Adrenal gland (tissue), 9 donors: ENCODE measurements at regions not wholly inside any gene's neighbourhood (a gene's known extent, or its start where the extent isn't known, plus 50 kb on each side); places are given as distances from the start of the nearest gene placed in this dataset.

ENCODE experiments used
- DNase-seq, 7 donors: peaks; one replicate each; pipeline ENCODE4 v3.0.0-alpha.2; 2019 to 2020
- H3K27ac ChIP-seq, 5 donors: fragments of 200-600 bp; sonication (generic) in 4 of 5; 1 replicate in 3 of 5; 2 replicates in 2 of 5; pipeline versions ENCODE4 v1.5.1 to v1.8.0; 2016 to 2020; ENCODE audit warnings: mild to moderate bottlenecking in 1 of 5
- H3K27me3 ChIP-seq: fragments of 200-600 bp; 2 replicates; pipeline ENCODE4 v1.8.0; 2021
- H3K36me3 ChIP-seq, 2 donors: fragments of 200-600 bp; replicated peaks in 1 of 2; 1 replicate in 1 of 2; 2 replicates in 1 of 2; pipeline versions ENCODE4 v1.5.1 to v1.8.0; 2018 to 2022
- H3K4me1 ChIP-seq, 2 donors: fragments of 200-600 bp; replicated peaks in 1 of 2; 1 replicate in 1 of 2; 2 replicates in 1 of 2; pipeline versions ENCODE4 v1.5.1 to v1.8.0; 2018 to 2021
- H3K4me3 ChIP-seq, 4 donors: fragments of 200-600 bp; sonication (generic) in 3 of 4; one replicate each; pipeline ENCODE4 v1.5.1; 2016 to 2018
- H3K9me3 ChIP-seq, 3 donors: fragments of 200-600 bp; sonication (generic) in 1 of 3; replicated peaks in 1 of 3; 1 replicate in 2 of 3; 2 replicates in 1 of 3; pipeline versions ENCODE4 v1.5.1 to v1.8.0; 2016 to 2021
- CTCF ChIP-seq, 6 experiments: fragments of 450-650 bp in 4 of 6; fragments of 200-600 bp in 2 of 6; sonication (generic) in 1 of 6; IDR thresholded peaks; 1 replicate in 5 of 6; 2 replicates in 1 of 6; pipeline versions ENCODE4 v1.5.1 to v1.8.0; 2016 to 2021; ENCODE audit warnings: antibody characterized with exemption in 6 of 6, mild to moderate bottlenecking in 2 of 6, moderate library complexity in 1 of 6
- POLR2A ChIP-seq, 2 donors: fragments of 450-650 bp; IDR thresholded peaks; one replicate each; pipeline ENCODE4 v1.6.1; 2017; ENCODE audit warnings: antibody characterized with exemption in 2 of 2, mild to moderate bottlenecking in 2 of 2, moderate library complexity in 1 of 2
- WGBS, 4 donors: extraction: QIAGEN DNeasy Blood & Tissue Kit in 2 of 4; methylation state at CpG; one replicate each; pipeline versions ENCODE4 v1.1.5 to v1.1.7; 2013 to 2017; 5-methylcytosine and 5-hydroxymethylcytosine counted together
- intact Hi-C, 2 donors: fragments of 100-400 bp; cut with DNase I; formaldehyde crosslinking; loops; one replicate each; pipeline versions ENCODE4 v1.14.1 to v1.15.0; 2022 to 2023
- donor health status: healthy with polysubstance abuse.
- donor health status: Bipolar disorder and iron deficiency.
- donor health status: DM: yes; HTN: yes; CAD: no.
- donor health status: DM: no; HTN: no; CAD: no.
- donor health status: DM: no; HTN: no; CAD: no.

GRCh38 chr11:92735039-92735438 is 234.4 kb upstream of the MTNR1B start:
- TF ChIP-seq POLR2A (IDR thresholded peaks at IDR 0.05), result no peak
- no peak for TF ChIP-seq CTCF (IDR thresholded peaks at IDR 0.05)
- intact Hi-C loops, result no loop called here
- 77 to 85% (median 83%) methylated on average over 1 of the region's 1 CpG for WGBS, 4 donors
- H3K27me3 ChIP-seq, result no peaks in the 10 kb centered on the region
- H3K4me1 ChIP-seq, result no peaks in the 10 kb centered on the region
- H3K4me3 ChIP-seq, result no peak overlapping the region
- H3K36me3 ChIP-seq, result no peaks in the 10 kb centered on the region
- no peak for DNase-seq
- no peaks in the 10 kb centered on the region for H3K9me3 ChIP-seq
- no peak overlapping the region for H3K27ac ChIP-seq

- intact Hi-C loops, result no loop called here
- Histone ChIP-seq H3K36me3 (no peaks in the 10 kb centered on the region), H3K4me3 (no peak overlapping the region), H3K9me3 (no peaks in the 10 kb centered on the region), H3K27me3 (no peaks in the 10 kb centered on the region), H3K27ac (no peak overlapping the region), H3K4me1 (no peaks in the 10 kb centered on the region)
- no peak for DNase-seq
- 86 to 94% (median 91%) methylated on average over 4 of the region's 4 CpGs for WGBS, 4 donors
- no peak for TF ChIP-seq CTCF (IDR thresholded peaks at IDR 0.05)
- TF ChIP-seq POLR2A (IDR thresholded peaks at IDR 0.05), result no peak
These were observed 231.2 kb upstream of the MTNR1B start for GRCh38 chr11:92738276-92738675.

- Histone ChIP-seq H3K4me1 (no peaks in the 10 kb centered on the region), H3K27ac (no peak overlapping the region), H3K27me3 (no peaks in the 10 kb centered on the region), H3K4me3 (no peak overlapping the region), H3K9me3 (no peaks in the 10 kb centered on the region), H3K36me3 (no peaks in the 10 kb centered on the region)
- peak in 6 of 7 donors; percentile 10 to 58 (median 36) for DNase-seq
- TF ChIP-seq POLR2A (IDR thresholded peaks at IDR 0.05), result no peak
- no peak for TF ChIP-seq CTCF (IDR thresholded peaks at IDR 0.05)
- intact Hi-C loops, result no loop called here
These were observed 230.4 kb upstream of the MTNR1B start for GRCh38 chr11:92739041-92739440.

DNA sequence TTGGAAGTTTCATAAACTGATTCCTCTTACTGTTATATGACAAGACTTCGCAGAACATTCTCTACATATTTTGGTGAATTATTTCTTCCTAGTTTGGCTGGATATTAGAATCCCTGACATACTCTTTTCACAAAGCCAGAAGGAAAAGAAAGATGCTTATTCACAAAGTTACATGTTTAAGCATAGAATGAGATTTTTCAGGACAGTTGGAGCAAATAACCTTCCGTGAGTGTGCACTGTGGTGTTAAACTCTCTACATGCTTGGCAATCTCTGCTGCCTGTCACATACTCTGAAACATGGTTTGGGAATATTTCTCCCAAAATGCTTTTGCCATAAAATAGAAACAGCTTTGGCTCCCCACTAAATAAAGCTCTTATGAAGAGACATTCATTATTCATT is 230.0 kb upstream of the MTNR1B start:
- H3K4me1 ChIP-seq, result no peaks in the 10 kb centered on the region
- TF ChIP-seq POLR2A (IDR thresholded peaks at IDR 0.05) (no peak), CTCF (IDR thresholded peaks at IDR 0.05) (no peak)
- peaks cover 0 to 4% (median 0%) of the 10 kb centered on the region in 3 donors for H3K9me3 ChIP-seq
- no peak overlapping the region for H3K27ac ChIP-seq
- no peaks in the 10 kb centered on the region for H3K36me3 ChIP-seq
- no peak overlapping the region for H3K4me3 ChIP-seq
- intact Hi-C loops, result no loop called here
- DNase-seq, result no peak
- no peaks in the 10 kb centered on the region for H3K27me3 ChIP-seq
- 45 to 74% (median 67%) methylated on average over 2 of the region's 2 CpGs for WGBS, 4 donors
